ENCODE measurements at regions not wholly inside any gene's neighbourhood (a gene's known extent, or its start where the extent isn't known, plus 50 kb on each side); places are given as distances from the start of the nearest gene placed in this dataset.

DNA sequence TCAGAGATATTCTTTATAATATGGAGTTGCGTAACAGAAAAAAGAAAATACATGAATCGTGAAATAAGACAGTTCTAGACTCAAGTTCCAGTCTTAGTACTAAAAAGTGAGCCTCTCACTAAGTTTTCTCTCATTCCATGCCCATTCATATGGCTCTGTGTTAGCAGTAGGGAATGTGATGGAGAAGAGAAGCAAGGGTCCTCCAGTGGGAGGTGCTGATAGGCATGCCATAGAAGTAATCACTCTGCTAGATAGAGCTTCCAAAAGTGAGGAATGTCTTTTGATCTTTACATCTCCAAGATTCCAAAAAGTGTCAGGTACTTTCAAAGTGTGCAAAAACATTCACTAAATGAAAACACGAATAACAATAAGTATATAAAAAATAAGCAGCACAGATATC is 678.4 kb downstream of the DCDC2C start:
- FAIRE-seq: no peak

DNA sequence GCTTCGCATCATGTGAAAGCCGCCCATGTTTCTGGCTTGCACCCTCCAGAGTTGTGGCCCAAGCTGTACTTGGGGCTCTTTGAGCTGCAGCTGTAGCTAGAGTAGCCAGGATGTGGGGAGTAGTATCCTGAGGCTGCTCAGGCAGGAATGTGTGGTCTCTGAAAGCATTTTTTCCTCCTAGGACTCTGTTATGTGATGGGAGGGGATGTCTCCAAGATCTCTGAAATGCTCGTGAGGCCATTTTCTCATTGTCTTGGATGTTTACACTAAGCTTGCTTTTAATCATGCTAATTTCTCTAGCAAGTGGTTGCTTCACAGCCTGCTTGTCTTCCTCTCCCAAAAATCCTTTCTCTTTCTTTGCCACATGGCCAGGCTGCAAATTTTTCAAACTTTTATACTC is 687.6 kb downstream of the DCDC2C start:
- no peak for FAIRE-seq

DNA sequence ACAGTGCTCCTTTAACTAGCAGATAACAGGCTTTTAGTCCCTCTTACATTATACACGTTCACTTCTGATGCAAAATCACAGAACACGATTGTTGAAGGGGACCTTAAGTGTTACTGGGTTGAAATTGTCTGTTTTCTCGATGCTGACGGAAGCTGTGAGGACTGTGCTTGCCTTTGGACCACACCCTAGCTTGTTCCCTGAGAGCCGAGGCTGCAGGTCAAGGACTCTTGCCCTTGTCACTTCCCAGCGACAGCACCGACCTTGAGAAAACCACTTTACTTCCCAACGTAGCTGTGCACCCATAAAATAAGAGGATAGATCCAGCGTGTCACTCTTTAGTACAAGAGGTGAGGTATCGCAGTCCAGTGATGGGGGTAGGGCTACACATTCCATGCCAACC is 701.0 kb downstream of the DCDC2C start:
- no peak for FAIRE-seq

DNA sequence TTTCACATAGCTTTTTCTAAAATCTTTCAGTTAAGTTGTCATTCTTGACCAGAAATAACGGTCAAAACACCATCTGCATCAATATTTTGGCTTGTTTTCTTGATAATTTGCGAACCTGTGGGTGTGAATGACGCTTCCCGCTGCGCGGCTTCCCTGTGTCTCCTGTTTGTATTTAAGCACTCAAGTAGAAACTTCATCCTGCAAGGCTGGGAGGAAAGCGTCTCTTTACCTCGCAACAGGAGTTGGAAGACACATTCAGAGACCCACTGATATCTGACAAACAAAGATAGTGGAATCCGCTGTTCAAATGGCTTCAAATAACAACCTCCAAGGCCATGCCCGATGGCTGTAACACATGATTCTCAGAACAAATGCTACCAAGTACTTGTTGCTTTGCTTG is 704.9 kb downstream of the DCDC2C start:
- FAIRE-seq: no peak

DNA sequence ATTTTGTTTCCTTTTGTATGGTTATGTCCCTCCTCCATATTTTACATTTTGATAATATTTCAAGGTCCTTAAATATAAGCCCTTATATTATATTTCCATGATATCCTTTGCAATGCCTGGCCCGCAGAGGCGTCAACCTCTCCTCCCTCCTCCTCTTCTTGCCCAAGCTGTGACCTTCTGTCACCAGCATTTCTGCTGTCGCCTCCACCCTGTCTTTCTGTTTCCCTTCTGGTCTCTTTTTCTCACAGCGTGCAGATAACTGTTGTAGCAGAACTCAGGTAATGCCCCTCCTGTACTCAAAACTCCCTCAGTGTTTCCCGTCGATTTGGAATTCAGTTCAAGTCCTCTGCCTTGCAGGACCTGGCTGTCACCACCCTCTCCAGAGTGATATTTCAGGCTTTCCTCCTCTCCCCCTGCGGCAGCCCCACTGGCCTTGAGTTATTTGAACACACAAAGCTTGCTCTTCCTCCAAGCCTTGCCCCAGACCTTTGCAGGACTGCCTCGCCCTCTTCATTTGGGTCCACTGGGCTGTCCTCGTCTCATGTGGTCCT is 709.3 kb downstream of the DCDC2C start:
- FAIRE-seq: no peak

DNA sequence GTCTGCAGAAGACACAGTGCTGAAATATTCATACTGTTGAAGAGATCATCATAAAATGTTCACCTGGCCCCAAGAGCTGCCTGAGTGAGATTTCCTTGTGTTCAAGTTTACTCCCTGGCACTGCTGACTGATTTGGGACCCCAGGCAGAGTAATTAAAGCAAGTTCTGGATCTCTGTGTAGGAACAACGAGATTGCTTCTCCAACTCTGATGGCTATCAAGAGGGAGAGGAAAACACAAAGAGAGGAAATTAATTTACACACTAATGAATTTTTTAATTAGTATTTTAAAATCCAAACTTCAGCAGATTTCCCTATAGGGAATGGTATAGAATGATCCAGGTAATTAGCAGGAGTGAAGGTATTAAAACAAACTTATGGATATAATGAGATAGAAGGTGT is 711.8 kb downstream of the DCDC2C start:
- no peak for FAIRE-seq

DNA sequence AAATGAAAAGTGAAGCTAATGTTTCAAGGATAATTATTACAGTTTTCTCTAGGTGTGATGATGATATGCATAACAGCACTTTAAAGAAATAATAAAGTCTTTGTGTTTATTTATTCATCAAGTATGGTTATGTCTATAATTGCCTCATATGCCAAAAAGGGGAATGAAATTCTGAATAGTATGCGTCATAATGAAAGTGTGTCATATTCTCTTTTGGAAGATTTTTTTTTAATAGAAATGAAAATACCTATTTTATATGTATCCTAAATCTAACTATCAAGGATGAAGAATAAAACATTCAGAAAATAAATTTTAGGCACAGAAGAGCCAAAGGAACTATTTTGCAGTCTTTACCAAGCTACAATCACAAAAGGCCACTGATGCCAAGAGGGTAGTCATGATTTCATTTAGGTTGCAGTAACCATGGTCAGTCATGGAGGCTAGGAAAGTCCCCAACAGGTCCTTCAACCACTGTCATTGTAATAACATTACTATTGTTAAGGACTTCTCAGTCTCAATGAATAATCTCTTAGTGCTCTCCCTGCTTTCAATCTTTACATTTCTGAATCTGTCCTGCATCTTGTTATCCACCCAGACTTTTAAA is 712.5 kb downstream of the DCDC2C start:
- FAIRE-seq: no peak

DNA sequence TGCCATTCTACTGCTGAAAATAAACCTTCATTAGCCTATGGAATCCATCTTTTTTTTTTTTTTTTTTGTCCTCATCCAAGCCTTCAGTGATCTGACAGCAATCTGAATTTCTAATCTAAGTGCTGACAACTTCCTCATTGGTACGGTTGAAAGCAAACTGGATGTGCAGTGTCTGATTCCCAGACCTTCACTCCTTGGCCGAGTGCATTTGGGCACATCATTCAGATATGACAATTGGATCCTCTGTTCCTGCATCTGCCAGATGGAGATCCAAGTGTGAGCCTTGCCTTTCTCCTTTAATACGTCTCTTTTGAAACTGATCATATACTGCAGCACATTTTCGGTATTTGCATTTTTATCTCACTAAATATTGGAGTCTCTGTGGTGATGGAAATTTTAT is 713.1 kb downstream of the DCDC2C start:
- no peak for FAIRE-seq

DNA sequence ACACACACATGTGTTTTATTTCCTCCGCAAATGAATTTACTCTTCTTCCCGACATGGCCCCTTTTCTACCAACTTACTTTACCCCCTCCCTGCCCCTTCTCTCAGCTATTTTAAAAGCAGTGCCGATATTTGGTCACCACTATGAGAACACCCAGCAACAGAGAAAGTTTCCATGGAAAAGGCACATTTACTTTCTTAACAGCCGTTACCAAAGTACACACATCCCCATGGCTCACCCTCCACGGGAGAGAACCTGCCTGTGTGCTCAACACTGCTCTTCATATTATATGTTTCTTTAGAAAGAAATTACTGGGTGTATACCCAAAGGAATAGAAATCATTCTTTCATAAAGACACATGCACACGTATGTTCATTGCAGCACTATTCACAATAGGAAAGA is 714.4 kb downstream of the DCDC2C start:
- FAIRE-seq: no peak

DNA sequence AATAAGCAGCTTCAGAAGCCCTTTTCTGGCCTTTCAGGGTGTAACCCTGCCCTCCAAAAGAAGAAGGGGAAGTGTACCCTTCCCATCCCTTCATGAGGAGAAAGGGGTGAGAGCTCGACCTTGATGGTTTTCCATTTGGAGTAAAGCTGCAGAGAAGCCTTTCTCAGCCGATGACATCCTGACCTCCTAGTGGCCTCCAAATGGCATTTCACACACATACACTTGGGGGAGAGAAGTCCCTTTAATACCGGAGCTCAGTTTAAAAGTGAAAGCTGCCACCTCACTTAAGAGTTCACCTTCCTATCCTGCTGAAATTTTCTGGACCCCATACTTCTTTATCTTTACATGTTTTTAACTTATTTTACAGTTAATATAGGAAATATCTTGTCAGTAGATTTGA is 716.7 kb downstream of the DCDC2C start:
- FAIRE-seq: no peak

DNA sequence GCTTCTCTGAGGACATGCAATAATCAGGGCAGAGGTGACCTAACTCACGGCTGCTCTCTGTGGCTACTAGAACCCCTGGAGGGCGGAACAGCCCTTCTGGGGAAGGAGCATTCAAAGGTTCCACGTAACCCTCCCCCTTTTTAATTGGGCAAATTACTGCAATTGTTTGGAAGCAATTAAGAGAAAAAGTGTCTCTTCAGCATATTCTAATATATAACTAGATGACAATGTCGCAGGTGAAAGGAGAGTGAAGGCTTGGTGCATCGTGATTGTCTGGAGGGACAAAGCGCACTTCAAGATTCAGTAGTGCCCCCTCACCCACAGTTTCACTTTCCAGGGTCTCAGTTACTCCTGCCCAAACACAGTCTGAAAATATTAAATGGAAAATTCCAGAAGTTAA is 720.8 kb downstream of the DCDC2C start:
- FAIRE-seq: no peak

DNA sequence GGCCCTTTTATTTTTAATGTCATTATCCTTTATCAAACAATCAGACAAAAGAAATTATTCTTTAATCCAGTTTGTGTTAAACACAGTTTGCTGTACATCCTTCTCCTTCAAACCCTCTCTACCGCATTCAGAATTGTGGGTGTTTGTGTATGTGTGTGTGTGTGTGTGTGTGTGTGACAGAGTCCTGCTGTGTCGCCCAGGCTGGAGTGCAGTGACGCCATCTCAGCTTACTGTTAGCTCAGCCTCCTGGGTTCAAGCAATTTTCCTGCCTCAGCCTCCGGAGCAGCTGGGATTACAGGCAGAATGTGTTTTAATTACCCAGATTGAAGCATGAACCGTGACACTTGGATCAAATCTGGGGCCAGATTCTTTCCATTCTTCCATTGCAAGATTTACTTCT is 723.7 kb downstream of the DCDC2C start:
- no peak for FAIRE-seq

DNA sequence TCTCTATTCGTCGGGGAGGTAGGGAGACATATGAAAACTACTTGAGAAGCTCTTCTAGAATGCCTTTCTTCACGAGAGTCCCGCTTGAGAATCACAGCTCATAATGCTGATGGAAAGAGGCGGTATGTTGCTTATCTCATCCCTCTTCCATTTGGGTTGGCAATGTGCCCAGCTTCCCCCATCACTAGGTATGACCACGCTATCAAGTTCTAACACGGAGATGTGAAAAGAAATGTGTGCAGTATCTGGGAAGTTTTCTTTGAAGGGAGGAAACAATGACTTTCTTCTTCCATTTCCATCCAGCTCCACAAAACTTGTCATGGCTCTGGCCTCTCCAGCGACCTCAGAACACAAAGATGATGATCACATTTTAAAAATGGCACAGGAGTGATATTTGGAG is 742.4 kb downstream of the DCDC2C start:
- FAIRE-seq: no peak

DNA sequence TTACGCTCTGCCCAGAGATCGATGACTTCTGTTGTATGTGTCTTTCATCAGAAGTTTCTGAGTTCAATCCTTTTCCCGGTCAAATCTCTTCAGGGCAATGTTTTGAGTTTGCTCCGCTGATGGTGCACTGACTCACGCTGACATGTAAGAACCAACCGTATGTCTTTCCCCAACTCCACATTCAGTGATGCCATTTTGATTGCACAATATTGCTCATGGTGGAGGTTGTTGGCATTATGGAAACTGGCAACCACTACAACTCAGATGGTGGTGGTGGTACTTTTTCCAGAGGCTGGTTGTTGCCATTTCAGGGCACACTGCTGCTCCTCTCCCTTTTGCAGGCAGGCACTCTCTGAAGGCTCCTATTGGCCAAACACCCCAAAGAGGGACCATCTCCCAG is 751.5 kb downstream of the DCDC2C start:
- FAIRE-seq: no peak

DNA sequence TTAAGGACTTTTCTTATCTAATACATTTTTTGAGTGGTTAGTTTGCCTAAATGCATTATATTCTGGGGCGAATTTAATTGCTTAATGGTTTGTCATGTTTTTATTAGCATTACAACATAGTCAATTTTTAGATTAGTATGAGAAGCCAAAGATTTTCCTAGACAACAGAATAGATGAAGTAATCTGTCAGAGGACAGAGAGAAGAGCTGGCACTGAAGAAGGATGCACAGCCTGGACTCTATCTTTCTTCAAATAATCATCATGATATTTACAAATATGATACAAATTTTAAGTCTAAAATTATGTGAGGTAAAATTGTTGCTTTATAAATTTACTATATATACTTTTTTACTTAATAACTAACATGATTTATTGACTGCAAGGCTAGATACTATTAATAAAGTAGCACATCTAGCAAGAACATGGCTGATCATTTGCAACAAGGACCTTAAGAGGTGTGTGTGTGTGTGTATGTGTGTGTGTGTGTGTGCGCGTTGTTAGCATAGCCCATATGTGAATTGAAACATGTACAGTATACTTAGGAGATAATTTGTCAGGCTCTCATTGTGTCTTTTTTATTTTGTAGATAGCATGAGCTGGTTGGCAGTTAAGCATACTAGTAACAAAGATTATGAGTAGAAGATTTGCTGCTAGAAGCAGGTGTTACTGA is 752.2 kb downstream of the DCDC2C start:
- FAIRE-seq: no peak

DNA sequence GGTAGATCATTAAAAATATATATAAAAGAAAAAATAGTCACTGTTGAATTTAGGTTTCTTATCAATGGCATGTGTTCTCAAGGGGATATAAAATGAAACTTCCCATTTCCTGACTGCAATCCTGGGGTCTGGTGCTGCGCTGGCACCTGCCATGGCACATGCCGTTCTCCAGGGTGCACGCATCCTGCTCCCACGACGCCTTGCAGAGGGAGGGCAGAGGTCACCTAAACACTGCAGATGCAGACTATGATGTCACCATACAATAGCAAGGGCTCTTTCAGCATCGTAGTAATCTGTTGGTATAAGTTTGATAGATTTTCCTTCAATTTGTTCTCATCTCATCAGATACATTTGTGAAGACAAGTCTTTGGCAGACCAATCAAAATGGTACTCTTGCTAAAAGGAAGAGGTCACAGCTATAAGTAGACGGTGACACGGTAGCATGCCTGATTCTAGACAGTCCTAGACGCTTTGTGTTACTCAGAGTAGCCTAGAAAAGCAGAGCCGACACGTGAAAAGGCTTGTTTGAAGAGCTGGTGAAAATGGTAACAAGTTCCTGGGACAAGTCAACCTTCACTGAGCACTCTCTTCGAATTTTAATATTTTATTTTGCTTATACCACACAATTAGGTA is 761.4 kb downstream of the DCDC2C start:
- FAIRE-seq: no peak

DNA sequence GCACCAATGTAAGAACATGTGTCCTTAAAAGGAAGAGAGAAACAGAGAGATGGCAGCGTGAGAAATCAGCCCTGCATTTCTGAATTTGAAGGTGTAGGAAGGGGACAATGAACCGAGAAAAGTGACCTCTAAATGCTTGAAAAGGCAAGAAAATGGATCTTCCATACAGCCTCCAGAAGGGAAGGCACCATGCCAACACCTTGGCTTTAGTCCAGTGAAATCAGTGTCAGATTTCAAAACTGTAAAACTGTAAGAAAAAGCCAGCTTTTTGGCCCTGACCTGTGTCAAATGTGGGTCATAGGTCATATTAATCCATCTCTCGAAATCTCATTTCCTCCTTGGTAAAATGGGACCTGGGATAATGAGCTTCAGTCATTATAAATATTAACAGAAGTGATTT is 762.3 kb downstream of the DCDC2C start:
- no peak for FAIRE-seq

DNA sequence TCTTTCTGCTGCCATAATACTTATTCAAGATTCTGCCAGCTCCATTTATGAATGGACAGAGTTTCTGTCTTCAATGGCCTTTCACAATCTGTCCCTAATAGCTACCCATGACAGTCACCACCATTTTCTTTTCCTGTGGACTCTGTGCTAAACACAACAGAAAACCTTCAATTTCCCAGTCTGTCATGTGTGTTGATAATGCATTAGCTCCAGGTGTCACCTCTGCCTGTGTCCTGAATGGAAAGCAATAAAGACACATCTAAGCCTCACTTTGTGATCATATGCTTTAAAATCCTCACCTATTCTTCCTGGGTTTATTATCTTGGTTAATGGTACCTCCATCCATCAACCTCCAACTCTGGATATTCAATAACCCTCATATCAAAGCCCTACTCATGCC is 772.2 kb downstream of the DCDC2C start:
- FAIRE-seq: no peak

DNA sequence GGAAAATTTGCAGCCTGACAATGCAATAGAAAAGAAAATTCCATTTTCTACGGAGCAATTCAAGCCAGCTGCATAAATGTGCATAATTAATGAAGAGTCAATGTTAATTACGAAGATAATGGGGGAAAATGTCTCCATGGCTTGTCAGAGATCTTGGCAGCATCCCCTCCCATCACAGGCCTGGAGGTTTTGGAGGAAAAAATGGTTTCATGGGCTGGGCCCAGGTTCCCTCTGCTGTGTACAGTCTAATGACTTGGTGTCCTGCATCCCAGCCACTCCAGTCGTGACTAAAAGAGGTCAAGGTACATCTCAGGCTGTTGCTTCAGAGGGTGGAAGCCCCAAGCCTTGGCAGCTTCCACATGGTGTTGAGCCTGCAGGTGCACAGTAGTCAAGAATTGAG is 779.7 kb downstream of the DCDC2C start:
- FAIRE-seq: no peak

DNA sequence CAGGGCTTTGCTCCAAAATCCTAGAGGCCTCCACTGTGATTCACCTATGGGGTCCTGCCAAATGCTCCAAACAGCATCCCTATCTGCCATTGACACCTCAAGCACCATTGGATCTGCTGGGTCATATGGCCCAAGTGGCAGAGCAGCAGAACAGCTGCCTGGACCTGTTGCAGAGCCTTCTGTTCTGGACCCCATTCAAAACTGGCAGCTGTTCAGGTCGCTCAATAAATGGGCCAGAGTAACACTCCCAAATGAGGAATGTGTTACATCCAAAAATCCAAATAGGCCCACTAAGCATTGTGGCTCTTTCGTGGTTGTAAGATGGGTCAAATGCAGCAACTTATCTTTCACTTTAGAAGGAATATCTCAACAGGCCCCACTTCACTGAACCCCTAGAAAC is 783.6 kb downstream of the DCDC2C start:
- FAIRE-seq: no peak

DNA sequence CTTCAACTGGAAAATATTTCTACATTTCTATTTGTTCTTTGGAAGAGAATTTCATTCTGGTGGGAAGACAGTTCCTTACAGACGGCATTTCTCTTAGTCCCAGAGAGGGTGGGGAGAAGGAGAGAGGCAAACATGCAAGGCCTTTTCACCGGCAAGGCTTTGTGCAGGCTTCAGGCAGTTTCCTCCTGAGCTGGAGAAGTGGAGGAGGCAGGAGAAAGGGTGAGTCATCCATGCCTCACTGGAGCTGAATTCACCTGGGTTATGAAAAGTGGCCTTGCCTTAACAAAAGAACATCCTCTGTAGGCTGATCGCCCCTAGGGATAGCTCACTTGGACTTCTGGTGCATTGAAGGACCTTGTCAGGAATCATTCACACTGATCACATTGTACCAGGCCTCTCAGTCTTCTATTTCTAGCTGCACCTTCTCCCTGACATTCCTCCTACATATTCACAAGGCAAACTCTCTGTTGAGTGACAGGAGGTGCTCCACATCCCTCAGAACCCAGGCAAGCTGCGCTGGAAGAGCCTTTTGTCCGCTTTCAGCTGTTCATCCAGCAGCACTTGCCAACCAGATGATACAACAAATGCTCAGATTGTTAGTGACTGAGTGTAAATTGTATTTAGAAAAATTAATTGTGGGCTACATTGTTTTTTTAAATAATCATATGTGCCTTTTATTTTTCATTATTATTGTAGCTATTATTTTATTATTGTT is 796.1 kb downstream of the DCDC2C start:
- no peak for FAIRE-seq

DNA sequence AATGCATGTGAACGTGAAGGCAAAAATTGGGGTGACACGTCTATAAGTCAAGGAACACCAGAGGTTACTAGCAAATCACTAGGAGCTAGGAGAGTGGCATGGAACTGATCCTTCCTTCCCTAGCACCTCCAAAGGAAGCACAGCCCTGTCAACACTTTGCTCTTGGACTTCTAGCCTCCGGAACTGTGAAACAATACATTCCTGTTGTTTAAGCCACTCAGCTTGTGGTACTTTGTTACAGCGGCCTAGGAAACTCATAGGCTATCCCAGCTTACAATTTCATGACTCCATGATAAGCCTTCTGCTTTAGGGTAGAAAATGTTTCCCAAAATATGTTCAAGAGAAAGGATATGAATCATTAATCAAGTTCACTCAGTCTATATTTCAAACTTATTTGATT is 798.1 kb downstream of the DCDC2C start:
- FAIRE-seq: no peak

DNA sequence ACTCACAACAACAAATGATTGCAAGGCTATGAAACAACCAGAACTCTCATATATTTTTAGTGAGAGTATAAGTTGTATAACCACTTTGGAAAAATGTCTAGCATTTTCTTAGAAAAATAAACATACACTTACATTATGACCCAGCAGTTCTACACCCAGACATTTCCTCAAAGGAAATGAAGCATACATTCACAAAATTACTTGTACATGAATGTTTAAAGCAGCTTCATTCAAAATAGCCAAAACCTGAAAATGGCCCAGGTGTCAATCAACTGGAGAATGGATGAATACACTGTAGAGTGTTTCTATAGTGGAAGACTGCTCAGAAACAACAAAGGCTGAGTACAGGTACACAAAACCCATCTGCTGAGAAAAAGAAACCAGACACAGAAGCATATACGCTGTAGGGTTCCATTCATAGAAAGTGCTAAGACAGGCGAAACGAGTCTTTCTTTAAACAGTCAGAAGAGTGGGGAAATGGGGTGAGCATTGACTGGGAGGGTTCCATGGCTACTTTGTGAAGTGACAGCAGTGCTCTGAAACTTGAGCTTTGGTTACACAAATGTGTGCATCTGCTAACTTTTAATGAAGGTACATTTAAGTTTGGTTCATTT is 799.0 kb downstream of the DCDC2C start:
- no peak for FAIRE-seq

Measured in endometrium (tissue), 2 donors.